ENCODE measurements at regions not wholly inside any gene's neighbourhood (a gene's known extent, or its start where the extent isn't known, plus 50 kb on each side); places are given as distances from the start of the nearest gene placed in this dataset.

- TF ChIP-seq CTCF (IDR thresholded peaks at IDR 0.05) = no peak
- TF ChIP-seq POLR2A (IDR thresholded peaks at IDR 0.05) = no peak
Measured at GRCh38 chr18:22613788-22614187, 196.1 kb upstream of the CTAGE1 start.

Data from lower leg skin (tissue), 3 donors.